GM19035 (cell line): ENCODE measurements at regions not wholly inside any gene's neighbourhood (a gene's known extent, or its start where the extent isn't known, plus 50 kb on each side); places are given as distances from the start of the nearest gene placed in this dataset.

Experiments
- ATAC-seq: cut with Tn5 transposase; IDR thresholded peaks from one replicate; pipeline ENCODE4 v1.9.1; 2021; ENCODE audit not compliant: unreplicated experiment

DNA sequence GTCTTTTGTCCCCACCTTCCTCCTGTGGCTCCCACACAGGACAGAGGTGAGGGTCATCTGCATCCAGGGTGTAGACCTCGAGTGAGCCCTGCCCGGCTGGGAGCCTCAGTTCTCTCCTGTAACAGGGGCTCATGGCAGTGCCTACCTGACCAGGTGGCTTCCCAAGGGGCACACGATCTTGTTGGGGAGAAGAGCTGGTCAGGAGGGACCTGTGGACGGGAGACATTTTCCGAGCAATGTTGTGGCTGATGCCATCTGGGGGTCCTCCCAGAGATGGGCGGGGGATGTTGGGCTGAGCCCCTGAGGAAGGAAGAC, 51.9 kb downstream of the CEBPB start:
- ATAC-seq = no peak

DNA sequence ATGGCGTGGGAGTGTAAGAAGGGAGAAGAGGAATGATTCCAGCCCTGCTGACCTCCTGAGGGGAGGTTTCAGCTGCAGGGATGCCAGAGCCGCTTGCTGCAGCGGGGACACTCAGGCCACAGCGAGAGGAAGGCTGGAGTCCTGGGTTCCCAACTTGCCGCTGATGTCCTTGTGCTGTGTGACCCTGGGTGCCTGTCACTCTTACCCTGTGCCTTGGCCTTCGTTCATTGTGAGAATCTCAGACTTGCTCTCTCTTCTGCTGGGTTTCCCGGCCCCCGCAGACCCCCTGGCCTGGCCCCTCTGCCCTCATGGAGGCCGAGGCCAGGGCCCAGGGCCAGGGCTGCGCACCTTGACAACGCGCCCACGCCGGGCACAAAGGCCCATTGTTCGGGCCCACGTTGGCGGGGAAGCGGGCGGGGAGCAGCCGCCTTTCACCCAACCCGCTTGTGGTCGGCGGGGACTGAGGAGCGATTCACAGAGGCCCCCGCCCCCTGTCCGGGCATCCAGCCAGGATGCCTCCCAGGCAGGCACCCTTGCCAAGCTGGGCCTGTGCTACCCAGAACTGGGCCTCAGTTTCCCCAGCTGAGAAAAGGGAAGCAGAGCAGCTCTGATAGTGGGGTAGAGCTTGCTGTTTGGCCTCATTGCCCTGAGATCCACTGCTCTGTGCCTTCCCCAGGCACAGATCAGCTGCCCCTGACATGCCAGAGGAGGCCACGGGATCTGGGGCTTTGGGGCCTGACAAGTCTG, 52.4 kb downstream of the CEBPB start:
- no peak for ATAC-seq

DNA sequence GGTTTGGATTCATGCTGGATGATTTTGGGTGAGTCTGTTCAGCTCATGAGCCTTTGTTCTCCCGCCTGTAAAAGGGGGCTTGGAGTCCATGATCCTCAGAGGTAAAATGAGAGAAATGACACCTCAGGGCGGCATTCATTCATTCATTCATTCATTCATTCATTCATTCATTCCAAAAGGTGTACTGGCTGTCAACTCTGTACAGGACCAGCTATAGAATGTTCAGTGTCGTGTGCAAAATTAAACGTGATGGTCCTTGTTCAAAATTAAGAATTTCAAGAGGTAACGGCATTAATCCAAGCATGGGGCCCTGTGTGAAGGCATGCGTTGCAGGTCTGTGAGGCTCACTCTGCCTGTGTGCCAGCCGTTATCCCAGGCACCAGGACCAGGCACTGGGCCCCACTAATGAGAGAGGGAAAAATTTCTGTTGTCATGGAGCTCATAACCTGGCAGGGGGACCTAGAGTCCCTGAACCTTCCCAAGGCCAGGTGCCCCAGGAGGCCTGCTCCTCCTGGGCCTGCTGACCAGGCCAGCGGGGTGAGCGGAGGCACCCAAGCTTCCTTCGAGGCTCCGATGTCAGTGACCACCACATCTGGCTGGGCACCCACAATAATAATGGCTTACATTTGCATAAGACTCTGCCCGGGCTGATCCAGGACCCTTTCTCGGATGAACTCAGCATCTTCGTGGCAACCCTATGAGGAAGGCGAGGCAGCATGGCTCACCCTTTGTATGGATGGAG, 53.2 kb downstream of the CEBPB start:
- ATAC-seq = no peak

DNA sequence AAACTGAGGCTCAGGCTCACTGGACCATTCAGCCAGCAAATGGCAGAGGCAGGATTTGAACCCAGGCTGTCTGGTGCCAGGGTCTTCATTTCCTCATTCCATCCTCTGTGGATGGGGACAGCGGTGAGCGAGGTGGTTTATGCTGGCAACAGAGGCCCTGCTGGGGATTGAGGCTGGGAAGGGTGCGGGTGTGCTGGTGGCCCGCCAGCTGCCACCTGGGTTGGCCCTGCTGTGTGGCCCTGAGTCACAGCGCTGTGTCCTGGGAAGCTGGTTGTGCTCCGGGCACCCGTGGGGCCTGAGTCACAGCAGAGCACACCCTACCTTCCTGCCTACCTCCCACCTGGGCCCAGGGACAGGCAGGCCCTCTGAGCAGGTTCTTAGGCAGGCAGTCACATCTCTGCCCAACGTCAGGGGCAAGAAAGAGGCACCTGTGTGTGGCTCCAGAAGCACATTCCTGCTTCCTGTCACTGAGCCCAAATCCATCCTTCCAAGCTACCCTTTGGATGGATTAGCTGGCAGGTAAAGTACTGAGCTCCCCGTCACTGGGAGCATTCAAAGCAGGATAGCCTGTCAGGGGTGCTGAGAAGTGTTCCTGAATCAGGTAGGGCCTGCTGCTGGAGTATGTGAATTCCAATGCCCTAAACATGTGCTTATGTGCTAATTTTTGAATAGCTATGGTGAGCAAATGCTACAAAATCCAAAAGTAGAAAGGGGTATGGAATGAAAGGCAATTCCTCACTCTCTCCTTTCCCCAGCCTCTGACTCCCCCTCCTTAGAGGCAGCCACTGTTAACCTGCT, 53.9 kb downstream of the CEBPB start:
- ATAC-seq = no peak

DNA sequence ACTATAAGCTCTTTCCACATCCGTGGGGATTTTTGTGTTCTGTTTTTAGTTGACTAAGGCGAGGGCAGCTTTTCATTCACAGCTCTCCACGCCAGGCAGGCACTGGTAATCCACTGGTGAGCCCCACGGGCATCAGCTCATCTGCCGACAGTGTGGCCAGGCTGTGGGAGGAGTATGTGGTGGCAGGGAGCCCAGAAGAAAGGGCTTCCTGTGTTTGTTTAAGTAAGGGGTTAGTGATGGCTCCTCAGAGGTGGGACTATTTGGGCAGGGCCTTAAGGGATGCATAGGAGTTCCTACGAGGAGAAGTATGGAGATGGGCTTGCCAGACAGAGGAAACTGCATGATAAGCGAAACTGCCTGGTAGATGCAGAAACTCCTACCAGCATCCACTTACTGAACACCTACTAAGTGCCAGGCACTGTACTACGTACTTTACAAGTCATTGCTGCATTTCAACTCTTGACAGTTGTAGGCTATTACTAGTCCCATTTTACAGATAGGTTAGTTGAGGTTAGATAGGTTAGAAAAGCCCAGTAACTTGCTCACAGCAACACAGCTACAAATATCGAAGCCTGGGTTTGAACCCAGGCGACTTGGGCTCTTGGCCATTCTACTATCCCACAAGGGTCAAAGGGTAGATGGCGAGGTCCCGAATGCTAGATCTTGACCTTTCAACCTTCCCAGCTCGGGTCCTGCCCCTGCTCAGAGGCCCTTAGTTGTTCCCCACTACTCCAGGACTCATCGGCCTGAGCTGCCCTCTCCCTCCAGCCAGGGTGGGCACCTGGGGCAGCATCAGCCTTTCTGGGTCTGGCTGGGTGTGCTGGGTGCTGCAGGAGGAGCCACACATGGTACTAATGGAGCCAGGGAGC, 55.1 kb downstream of the CEBPB start:
- ATAC-seq = no peak

DNA sequence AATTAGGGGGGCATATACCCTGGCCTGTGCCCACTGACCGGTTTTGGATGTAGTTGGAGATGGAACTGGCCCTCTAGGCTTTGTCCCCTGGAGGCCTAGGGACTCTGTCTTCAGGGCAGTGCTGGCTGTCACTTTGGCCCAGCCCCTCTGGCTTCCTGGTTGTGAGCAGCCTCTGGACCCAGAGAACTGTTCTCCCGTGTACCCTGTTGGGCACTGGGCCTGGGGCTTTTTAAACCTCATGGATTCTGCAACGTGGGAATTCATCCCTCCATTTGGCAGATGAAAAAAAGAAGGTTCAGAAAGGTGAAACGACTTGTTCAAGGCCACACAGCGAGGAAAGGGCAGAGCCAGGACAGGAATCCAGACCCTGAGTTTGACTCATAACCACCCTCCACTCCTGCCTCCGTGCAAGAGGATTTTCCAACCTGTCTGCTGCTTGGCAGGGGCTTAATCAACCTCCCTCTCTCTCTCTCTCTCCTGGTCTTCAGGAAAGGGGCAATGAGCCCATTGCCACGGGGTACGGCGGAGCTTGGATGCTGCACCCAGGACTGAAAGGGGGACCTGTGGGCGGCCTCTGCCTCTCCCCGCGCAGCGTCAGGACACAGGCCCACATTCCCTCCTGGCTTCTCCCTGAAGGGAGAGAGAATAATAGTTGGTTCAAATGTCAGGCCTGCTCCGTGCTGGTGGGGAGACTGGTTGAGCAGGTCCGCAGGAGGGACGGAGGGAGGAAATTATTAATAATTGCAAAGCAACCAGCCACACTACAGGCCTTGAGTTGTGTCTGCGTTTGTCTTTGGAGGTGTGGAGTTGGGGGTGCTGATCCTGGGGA, 56.0 kb downstream of the CEBPB start:
- ATAC-seq = no peak

DNA sequence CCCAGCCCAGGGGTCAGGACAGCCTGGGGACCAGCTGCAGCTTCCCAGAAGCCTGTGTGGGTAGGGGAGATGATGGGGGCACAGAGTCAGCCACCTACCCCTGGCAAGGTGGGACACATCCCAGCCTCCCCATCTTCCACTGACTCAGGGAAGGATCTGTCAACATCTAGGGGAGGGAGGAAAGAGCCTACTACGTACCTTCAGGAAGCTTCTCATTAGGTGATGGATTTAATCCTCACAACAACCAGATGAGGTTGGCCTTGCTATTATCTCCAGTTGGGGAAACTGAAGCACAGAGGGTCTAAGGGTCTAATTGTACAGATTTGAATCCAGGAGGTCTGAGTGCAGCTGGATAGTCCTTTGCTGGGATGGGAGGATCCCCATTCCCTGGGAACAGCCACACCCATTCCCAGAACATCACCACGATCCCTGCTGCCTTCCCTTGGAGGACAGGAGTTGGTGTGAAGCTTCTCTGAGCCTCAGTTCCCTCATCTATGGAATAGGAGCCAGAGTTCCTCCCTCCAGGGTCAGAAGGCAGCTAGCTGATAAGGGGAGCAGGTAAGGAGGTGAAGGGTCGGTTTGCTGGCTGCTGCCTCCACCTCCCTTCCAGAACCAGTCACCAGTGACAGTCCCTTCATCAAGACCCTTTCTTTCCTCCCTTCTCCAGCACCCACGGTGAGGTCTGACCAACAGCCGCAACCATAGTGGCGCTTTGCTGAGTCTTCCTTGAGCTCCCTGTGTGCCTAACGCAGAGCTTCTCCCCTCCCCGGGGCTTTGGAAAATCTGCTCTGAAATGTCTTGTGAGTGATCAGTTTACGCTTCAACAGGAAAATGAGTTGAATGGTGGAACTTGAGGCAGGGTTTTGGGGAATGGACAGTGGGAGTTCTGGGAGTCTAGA, 56.8 kb downstream of the CEBPB start:
- ATAC-seq = no peak

DNA sequence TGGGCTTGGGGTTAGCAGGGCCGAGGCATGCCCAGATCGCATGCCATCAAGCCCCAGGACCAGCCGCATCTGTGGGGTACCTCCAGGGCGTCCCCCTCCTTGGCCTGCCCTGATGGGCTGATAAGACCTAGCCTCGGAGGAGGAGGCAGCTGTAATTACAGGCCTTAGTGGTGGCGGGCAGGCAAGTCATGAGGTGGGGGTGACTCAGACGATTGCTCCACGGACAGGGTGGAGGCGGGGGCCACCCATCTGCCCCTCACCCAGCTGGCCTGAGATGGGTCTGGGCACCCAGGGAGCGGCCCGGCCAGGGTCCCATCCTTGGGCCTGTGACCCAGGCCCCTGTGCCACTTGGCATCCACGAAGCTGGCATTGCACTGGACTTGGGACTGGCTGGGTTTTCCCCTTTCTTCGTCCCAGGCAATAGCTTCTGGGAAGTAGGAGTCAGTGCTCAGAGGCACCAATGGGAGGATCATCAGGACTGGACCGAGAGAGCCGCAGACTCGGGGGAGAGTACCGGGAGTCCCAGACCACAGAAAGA, 57.5 kb downstream of the CEBPB start:
- ATAC-seq = no peak

DNA sequence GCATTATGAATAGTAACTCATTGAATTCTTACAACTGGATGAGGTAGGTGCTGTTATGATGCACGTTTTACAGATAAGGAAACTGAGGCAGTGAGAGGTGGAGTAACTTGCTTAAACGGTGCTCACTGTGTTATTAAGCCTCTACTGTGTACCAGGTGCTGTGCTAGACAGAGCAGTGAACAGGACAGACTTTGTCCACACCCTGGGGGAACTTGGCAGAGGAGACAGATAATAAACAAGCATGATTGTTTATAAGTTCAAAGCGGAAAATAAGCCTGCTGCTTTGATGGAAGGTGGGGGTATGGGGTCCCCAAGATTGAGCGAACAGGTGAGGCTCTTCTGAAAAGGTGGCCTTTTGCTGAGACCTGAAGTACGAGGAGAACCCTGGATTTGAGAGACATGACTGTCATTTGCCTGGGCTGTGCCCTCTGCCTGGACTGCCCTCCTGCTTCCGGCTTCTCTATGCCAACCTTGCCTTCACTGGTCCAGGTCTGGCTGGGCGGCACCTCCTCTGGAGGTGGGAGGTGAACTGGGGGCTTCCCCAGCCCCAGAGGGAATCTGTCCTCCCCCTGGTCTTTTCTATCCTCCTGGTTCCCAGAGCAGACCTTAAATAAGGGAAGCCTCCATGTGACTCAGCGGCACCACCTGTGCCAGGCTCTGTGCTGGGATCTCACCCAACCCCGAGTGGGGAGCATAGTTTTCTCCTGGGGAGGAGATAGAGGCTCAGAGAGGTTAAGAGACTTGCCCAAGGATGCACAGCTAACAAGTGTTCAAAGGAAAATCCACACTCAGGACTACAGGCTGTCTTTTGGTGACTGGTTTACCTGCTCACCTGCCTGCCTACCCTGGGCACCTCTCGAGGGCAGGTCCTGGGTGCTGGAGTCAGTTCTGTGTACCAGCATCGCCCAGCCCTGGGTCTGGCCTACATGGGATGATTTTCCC, 59.1 kb downstream of the CEBPB start:
- no peak for ATAC-seq

DNA sequence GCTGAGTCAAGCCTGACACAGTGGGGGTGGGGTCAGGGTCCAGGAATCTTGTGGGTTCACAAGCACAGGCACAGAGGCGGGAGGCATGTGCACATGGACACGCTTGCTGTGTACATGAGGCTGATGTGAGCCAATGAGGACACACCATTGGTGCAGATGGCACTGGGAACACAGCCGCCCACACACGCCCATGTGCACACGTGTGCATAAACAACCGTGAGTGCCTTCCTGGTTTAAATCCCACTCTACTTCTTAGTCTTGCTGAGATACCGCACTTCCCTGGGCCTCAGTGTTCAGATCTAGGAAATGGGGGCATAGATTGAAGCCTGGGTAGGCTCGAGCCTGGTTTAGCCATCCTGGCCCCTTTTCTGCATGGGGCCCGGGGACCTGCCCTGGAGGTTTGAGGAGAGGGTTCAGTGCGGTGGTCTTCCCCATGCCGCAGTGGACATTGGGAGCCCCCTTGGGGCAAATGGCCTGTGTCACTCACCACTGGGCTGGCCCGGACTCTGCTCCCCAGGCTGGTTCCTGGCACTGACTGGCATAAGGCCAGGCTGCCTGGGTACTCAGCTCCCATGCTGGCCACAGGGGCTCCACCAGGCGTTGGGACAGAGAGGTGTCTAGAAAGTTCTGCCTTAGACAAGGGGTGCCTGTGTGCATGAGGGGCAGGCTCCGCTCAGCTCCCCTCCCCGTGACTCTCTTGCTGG, 60.2 kb downstream of the CEBPB start:
- ATAC-seq = no peak

DNA sequence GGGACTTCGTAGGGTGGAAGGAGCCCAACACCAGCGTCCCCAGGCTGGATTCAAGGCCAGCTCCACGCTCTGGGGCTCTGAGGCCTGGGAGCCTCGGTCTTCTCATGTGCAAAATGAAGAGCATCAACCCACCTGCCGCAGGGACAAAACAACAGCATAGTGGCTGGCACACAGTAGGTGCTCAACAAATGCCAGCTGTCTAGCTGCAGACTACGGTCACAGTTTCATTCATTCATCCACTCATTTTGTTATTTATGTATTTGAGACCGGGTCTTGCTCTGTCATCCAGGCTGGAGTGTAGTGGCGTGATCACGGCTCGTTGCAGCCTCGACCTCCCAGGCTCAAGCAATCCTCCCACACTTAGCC, 60.7 kb downstream of the CEBPB start:
- no peak for ATAC-seq

DNA sequence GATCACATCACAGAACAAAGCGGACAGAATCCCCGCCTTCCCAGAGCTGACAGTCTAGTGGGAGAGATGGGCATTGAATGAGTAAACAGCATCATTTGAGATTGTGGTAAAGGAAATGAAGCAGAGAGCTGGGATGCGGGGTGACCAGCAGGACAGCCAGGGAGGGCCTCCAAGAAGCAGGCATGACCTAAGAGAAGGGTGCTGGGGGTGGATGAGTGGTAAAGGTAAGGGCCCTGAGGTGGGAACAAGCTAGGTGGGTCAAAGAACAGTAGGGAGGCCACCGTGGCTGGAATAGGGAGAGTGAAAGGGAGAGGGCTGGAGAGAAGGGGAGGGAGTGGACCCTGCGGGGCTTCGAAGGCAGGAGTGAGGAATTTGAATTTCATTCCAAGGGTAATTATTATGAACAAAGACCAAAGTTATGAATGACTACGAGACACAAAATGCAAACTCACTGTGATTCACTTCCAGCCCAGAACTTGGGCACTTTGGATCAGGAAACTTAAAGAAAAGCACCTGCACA, 61.4 kb downstream of the CEBPB start:
- ATAC-seq = no peak

DNA sequence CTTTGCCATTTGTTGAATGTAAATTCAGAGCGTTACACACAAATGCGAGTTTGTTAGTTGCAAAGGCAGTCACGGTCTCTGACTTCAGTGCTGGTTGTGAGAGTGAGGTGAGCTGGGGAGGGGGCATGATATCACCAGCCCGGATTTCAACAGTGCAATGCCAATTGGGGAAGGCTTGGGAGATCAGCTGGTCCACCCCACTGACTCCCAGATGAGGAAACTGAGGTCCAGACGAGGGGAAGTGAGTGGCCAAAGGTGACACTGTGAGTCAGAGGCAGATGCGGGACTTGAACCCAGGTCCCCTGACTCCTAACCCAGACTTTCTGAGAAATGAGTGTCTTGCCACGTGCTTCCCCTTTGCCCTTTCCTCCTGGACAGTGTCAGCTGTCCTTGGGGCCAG, 62.1 kb downstream of the CEBPB start:
- no peak for ATAC-seq

DNA sequence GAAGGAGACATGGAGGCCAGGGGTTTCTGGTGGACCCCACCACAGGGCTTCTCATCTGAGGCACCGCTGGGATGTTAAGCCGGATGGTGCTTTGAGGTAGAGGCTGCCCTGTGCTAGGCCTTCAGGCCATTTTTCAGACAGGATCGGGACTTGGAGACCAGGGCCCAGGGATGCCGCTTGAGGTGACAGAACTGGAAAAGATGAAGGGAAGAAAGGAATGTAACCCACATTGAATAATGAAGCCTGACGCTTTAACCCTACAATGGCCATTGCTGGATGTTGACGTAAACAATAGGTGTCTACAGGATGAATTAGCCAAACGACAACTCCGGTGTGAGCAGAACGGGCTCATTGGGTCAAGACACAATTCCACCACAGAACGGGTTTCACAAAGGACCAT, 62.5 kb downstream of the CEBPB start:
- no peak for ATAC-seq

DNA sequence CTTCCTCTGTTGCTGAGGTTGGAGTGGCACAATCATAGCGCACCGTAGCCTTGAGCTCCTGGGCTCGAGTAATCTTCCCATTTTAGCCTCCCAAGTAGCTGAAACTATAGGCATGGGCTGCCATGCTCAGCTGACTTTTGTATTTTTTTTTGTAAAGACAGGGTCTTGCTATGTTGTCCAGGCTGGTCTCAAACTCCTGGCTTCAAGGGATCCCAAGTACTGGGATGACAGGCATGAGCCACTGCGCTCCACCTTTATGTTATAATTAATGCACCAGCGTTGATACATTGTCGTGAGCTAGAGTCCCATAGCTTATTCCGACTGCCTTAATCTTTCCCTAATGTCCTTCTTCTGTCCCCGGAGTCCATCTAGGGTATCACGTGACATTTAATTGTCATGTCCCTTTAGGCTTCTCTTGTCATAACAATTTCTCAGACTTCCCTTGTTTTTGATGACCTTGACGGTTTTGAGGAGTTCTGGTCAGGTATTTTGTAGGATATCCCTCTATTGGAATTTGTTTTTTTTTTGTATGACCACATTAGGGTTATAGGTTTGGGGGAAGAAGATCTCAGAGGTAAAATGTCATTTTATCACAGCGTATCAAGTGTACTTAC, 63.9 kb downstream of the CEBPB start:
- ATAC-seq = no peak

DNA sequence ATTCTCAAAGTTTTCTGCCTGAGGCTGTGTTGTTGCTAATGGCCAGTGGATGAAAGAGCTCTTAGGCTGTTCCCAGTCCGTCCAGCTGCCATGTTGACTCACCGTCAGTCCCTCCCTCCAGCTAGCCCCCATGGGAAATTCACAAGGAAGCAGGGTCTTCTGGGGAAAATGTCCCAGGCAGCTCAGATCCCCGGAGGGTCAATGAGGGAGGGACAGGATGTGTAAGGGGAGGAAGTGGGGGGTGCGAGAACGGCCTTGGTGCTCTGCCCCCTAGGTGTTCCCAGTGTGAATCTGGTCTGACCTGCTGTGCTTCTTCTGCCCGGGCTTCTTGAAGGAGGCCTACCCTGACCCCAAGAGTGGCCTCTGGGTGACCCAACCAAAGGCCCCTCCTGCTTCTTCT, 65.9 kb downstream of the CEBPB start:
- no peak for ATAC-seq

DNA sequence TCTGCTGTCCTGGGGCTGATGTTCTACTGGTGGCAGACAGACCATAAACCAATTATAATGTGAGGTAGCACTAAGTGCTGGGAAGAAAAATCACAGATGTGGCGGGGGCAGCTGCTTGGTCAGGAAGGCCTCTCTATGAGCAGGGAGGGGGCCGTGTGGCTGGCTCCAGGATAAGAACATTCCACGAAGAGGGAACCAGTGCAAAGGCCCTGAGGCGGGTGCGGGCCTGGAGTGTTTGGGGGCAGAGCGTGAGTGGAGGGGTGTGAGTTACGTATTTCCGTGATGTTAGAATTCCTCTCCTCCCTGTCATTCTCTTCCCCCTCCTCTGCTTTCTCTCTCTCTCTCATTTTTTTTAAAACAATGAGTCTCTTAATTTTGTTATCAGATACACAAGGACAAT, 67.2 kb downstream of the CEBPB start:
- no peak for ATAC-seq
